Ectodermal cell (in vitro differentiated cells): ENCODE measurements at regions not wholly inside any gene's neighbourhood (a gene's known extent, or its start where the extent isn't known, plus 50 kb on each side); places are given as distances from the start of the nearest gene placed in this dataset.

Experiments
- H3K27ac ChIP-seq: 2 replicates; pipeline ENCODE4 v1.7.0; 2013; ENCODE audit warnings: mild to moderate bottlenecking, low read depth, low read length; ENCODE audit not compliant: insufficient read depth, poor library complexity, severe bottlenecking
- H3K27me3 ChIP-seq: 2 replicates; pipeline ENCODE4 v1.7.0; 2013; ENCODE audit warnings: mild to moderate bottlenecking, low read length; ENCODE audit not compliant: insufficient read depth, control insufficient read depth, poor library complexity, severe bottlenecking
- H3K36me3 ChIP-seq: one replicate; pipeline ENCODE4 v1.7.0; 2013; ENCODE audit warnings: low read length; ENCODE audit not compliant: control insufficient read depth, insufficient read depth
- H3K4me1 ChIP-seq: one replicate; pipeline ENCODE4 v1.7.0; 2013; ENCODE audit warnings: low read length; ENCODE audit not compliant: control insufficient read depth, insufficient read depth
- H3K4me3 ChIP-seq: 2 replicates; pipeline ENCODE4 v1.7.0; 2013; ENCODE audit warnings: low read depth, low read length, control low read depth; ENCODE audit not compliant: insufficient read depth
- H3K9me3 ChIP-seq: 2 replicates; pipeline ENCODE4 v1.7.0; 2013; ENCODE audit warnings: mild to moderate bottlenecking, low read length, moderate library complexity; ENCODE audit not compliant: control insufficient read depth
- WGBS, 2 experiments: methylation state at CpG; one replicate each; pipeline ENCODE4 v1.1.7; 2013; ENCODE audit warnings: missing lambda C conversion rate in 2 of 2; 5-methylcytosine and 5-hydroxymethylcytosine counted together

DNA sequence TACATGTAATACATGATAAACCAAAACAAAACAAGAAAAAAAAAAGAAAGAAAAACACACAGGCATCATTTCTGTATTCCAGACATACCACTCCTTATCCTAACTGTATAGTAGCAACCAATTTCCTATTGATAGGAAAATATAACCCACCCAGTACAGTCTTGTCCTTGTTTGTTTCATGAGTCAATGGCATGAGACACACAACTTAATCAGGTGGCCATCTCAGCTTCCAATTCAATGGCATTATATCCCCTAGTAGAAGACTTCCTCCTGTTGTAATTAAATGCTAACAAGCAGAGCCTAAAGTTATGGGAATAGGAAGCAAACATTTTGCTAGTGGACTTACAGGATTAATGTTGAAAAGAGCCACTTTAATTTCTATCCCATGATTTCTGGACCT is 121.0 kb upstream of the NOL4 start:
- no peak overlapping the region for H3K4me3 ChIP-seq
- H3K4me1 ChIP-seq, result no peaks in the 10 kb centered on the region
- no peaks in the 10 kb centered on the region for H3K27me3 ChIP-seq
- no peaks in the 10 kb centered on the region for H3K9me3 ChIP-seq
- H3K27ac ChIP-seq, result no peak overlapping the region
- H3K36me3 ChIP-seq, result no peaks in the 10 kb centered on the region

DNA sequence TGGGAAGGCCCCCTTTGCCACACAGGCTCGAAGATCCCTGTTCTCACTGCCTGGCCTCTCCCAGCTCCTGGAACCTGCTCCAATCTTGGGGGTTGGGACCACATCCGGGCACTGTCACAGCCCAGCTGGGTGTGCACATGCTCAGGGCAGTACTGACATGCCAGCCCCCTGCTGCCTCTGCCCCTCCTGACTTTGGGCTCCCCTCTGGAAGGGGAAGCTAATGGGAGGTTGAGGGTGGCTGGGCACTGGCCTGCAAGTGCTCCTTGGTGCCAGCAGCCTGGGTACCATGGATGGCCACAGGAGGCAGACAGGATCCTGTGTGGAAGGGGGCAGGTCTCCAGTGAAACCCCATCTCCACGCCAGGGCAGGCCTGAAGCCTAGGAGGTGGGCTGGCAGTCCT is 126.1 kb upstream of the NOL4 start:
- Histone ChIP-seq H3K4me3 (no peak overlapping the region), H3K4me1 (no peaks in the 10 kb centered on the region), H3K27ac (no peak overlapping the region), H3K36me3 (no peaks in the 10 kb centered on the region), H3K9me3 (no peaks in the 10 kb centered on the region), H3K27me3 (no peaks in the 10 kb centered on the region)
- WGBS, 2 experiments, result 91 to 93% methylated on average over 3 of the region's 3 CpGs

DNA sequence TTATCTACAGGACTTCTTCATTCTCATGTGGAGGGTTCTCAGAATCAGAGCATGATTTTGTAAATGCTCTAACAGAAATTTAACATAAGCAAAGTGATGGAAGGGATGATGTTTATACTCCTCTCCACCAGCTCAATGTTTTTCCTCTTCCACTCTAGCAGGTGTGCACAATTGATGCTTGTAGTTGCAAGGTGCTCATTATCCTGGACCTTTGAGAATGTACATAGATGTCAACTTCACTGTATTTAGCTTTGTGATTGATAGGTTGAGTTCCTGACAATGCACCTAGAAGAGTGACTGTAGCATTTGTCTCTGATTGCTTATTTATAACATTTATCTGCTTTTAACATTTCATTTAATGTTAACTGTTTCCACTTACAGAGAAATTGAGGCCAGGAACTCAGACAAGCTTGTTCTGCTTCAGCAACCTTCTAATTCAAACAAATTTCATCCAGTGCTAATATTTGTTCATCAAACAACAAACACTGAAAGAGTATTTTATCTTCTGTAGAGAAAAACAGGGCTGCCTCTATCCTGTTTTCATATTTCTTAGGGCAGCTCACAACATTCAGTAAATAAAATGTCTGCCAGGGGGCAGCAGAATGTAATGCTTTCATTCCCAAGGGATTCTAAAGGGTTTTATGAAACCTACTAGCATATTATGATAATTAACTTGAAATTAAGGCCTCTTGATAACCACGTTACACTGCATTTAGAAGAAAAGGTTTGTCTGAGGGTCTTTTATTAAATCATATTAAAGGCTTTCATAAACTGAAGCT is 127.9 kb upstream of the NOL4 start:
- no peaks in the 10 kb centered on the region for H3K9me3 ChIP-seq
- H3K4me3 ChIP-seq, result no peak overlapping the region
- WGBS, 2 experiments, result no CpG with 5 or more reads among the region's 1 CpG

DNA sequence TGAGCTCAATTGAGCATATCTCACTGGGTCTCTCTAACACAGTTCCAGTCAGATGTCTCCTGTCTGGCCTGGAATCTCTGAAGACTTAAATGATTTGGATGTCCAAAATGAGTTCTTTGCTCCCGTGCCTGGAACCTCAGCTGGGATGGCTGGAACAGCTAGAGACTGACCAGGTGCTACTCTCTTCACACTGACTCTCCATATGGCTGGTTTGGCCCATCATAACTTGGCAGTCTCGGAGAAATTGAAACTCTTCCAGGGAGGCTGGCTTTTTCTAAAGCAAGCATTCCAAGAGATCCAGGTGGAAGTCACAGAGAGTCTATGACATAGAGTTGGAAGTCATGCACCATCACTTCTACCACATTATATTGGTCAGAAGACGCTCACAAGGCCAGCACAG is 129.6 kb upstream of the NOL4 start:
- H3K36me3 ChIP-seq, result no peaks in the 10 kb centered on the region
- no peaks in the 10 kb centered on the region for H3K27me3 ChIP-seq
- H3K9me3 ChIP-seq, result no peaks in the 10 kb centered on the region
- 95 to 97% methylated on average over 3 of the region's 3 CpGs for WGBS, 2 experiments
- H3K4me3 ChIP-seq, result no peak overlapping the region
- H3K4me1 ChIP-seq, result no peaks in the 10 kb centered on the region
- H3K27ac ChIP-seq, result no peak overlapping the region

More for the DNA sequence above, 127.9 kb upstream of the NOL4 start:
- Histone ChIP-seq H3K27ac (no peak overlapping the region), H3K4me1 (no peaks in the 10 kb centered on the region), H3K27me3 (no peaks in the 10 kb centered on the region), H3K36me3 (no peaks in the 10 kb centered on the region)

DNA sequence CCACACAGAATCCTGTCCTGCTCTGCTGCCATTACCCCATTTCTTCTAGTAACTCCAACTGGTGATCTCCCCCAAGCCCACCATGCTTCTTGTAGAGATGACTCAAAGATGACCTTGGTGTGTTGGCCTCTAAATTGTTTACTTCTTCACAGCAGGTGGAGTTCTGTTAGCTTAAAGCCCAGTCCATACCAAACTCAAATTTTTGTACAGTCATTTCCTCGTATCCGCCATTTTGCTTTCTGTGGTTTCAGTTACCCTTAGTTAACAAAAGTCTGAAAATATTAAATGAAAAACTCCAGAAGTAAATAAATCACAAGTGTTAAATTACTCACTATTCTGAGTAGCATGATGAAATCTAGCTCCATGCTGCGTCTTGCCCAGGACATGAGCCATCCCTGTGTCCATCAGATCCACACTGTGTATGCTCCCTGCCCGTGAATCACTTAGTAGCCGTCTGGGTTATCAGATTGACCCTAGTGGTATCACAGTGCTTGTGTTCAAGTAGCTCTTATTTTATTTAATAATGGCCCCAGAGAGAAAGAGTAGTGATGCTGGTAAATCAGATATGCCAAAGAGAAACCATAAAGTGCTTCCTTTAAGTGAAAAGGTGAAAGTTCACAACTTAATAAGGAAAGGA is 133.3 kb upstream of the NOL4 start:
- Histone ChIP-seq H3K4me3 (no peak overlapping the region), H3K27me3 (no peaks in the 10 kb centered on the region), H3K4me1 (no peaks in the 10 kb centered on the region), H3K36me3 (no peaks in the 10 kb centered on the region), H3K9me3 (no peaks in the 10 kb centered on the region), H3K27ac (no peak overlapping the region)
- WGBS, 2 experiments, result 97 to 99% methylated on average over 5 of the region's 5 CpGs

DNA sequence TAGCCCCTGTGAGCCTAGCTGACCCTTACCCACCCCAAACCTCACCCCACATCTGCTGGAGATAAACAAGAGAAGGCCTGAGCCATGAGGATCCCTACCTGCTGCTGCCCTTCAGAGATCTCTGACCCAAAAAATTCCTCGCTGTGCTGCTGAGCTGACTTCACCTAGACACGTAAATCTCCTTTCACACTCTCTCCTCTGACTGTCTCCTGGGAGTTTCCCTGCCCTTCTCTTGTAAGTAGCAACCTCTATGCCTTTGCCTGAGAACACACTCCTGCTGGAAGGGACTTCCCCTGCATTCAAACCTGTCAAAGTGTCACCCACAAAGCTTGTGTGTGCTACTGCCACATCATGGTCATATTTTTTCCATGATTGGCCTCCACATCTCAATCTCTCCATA is 134.2 kb upstream of the NOL4 start:
- H3K36me3 ChIP-seq, result no peaks in the 10 kb centered on the region
- WGBS, 2 experiments, result 81 to 85% methylated on average over 2 of the region's 2 CpGs

DNA sequence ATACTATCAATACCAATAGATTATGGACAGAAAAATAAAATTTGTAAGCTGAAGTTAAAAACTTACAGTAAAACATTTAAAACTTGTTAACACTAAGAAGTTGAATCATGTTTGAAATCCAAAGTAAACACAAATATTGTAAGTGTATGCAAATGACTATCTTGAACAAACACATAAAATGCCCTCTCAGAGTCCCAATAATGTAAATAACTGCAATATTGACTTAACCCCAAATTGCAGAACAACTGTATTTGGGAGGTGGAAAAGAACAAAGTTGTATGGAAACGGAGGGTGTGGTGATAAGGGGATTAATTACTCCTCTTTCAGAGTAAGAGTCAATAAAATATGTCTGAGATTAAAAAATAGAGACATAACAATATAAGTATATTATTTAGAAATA is 140.0 kb upstream of the NOL4 start:
- Histone ChIP-seq H3K27me3 (no peaks in the 10 kb centered on the region), H3K4me1 (no peaks in the 10 kb centered on the region), H3K27ac (no peak overlapping the region), H3K9me3 (no peaks in the 10 kb centered on the region), H3K36me3 (no peaks in the 10 kb centered on the region), H3K4me3 (no peak overlapping the region)
- no CpG with 5 or more reads among the region's 1 CpG for WGBS, 2 experiments

More for the DNA sequence above, 134.2 kb upstream of the NOL4 start:
- Histone ChIP-seq H3K4me1 (no peaks in the 10 kb centered on the region), H3K9me3 (no peaks in the 10 kb centered on the region), H3K4me3 (no peak overlapping the region), H3K27me3 (no peaks in the 10 kb centered on the region), H3K27ac (no peak overlapping the region)

DNA sequence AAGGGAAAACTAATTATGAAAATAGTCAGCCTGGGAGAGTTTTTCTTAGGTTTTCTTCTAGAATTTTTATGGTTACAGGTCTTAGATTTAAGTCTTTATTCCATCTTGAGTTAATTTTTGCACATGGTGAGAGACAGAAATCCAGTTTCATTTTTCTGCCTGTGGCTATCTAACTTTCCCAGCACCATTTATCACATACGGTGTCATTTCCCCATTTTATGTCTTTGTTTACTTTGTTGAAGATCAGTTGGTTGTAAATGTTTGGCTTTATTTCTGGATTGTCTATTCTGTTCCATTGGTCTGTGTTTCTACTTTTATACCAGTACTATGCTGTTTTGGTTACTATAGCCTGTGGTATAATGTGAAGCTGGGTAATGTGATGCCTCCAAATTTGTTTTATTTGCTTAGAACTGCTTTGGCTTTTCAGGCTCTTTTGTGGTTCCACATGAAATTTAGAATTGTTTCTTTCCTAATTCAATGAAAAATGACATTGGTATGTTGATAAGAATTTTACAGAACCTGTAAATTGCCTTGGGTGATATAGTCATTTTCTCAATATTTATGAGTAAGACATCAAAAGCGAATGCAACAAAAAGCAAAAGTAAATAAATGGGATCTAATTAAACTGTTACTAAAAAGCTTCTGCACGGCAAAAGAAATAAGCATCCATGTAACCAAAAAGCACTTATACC is 146.1 kb upstream of the NOL4 start:
- Histone ChIP-seq H3K27ac (no peak overlapping the region), H3K36me3 (no peaks in the 10 kb centered on the region), H3K9me3 (no peaks in the 10 kb centered on the region), H3K4me1 (no peaks in the 10 kb centered on the region), H3K27me3 (no peaks in the 10 kb centered on the region), H3K4me3 (no peak overlapping the region)
- WGBS, 2 experiments, result 100% methylated on average over 2 of the region's 3 CpGs; no CpG with 5 or more reads in 1 of the 2 experiments

DNA sequence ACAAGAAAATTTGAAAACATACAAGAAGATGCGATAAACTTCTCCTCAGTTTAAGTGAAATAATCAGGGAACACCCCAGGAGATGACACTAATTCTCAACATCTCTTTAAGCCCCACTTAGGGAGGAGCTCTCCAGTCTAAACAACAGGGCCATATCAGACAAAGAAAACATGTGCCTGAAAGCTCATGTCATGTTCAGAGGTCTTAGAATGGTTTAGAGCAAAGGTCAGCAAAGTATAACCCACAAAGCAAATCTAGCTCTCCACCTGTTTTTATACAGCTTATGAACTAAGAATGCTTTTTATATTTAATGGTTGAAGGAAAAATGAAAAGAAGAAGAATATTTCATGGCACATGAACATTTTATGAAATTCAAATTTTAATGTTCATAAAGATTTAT is 155.6 kb upstream of the NOL4 start:
- no peak overlapping the region for H3K27ac ChIP-seq
- no peak overlapping the region for H3K4me3 ChIP-seq
- 93 to 94% methylated on average over 1 of the region's 1 CpG for WGBS, 2 experiments
- H3K27me3 ChIP-seq, result no peaks in the 10 kb centered on the region
- H3K9me3 ChIP-seq, result no peaks in the 10 kb centered on the region
- no peaks in the 10 kb centered on the region for H3K4me1 ChIP-seq
- H3K36me3 ChIP-seq, result no peaks in the 10 kb centered on the region

DNA sequence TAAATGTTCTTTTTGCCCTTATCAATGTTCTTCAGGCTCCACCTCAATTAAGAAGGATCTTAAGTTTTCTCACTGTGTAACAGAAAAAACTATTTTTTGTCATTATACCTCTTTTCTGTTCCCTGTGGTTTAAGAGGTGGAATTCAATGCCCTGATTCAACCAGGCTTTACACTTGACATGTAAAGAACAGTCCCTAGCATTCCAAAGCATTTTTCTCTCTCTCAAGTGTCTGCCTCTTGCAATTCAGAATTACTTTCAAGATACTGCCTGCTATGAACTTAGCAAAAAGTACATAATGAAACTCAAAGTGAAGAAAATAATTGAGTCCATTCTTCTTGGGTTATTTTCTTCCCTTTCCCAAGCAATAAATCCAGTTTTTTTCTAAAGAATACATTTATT is 160.6 kb upstream of the NOL4 start:
- Histone ChIP-seq H3K36me3 (no peaks in the 10 kb centered on the region), H3K9me3 (no peaks in the 10 kb centered on the region), H3K4me3 (no peak overlapping the region), H3K27me3 (no peaks in the 10 kb centered on the region), H3K4me1 (no peaks in the 10 kb centered on the region), H3K27ac (no peak overlapping the region)
